Ishikawa (cell line): ENCODE measurements at regions not wholly inside any gene's neighbourhood (a gene's known extent, or its start where the extent isn't known, plus 50 kb on each side); places are given as distances from the start of the nearest gene placed in this dataset.

ENCODE experiments used
- CEBPB ChIP-seq: IDR thresholded peaks from 2 replicates; pipeline ENCODE4 v1.6.1; 2012
- CREB1 ChIP-seq: IDR thresholded peaks from 2 replicates; pipeline ENCODE4 v1.6.1; 2012; ENCODE audit warnings: low read depth
- EGR1 ChIP-seq: IDR thresholded peaks from 2 replicates; pipeline ENCODE4 v1.6.1; 2012
- EP300 ChIP-seq: IDR thresholded peaks from 2 replicates; pipeline ENCODE4 v1.6.1; 2012; ENCODE audit warnings: borderline replicate concordance
- FOXM1 ChIP-seq: IDR thresholded peaks from 2 replicates; pipeline ENCODE4 v1.6.1; 2012; ENCODE audit warnings: low read depth, borderline replicate concordance
- MAX ChIP-seq: IDR thresholded peaks from 2 replicates; pipeline ENCODE4 v1.6.1; 2012
- NFIC ChIP-seq: IDR thresholded peaks from 2 replicates; pipeline ENCODE4 v1.6.1; 2012
- RAD21 ChIP-seq: IDR thresholded peaks from 2 replicates; pipeline ENCODE4 v1.6.1; 2012; ENCODE audit warnings: low read depth
- REST ChIP-seq: IDR thresholded peaks from 2 replicates; pipeline ENCODE4 v1.6.1; 2012; ENCODE audit warnings: low read depth, mild to moderate bottlenecking
- TAF1 ChIP-seq: IDR thresholded peaks from 2 replicates; pipeline ENCODE4 v1.6.1; 2012; ENCODE audit warnings: low read depth, mild to moderate bottlenecking
- TCF12 ChIP-seq: IDR thresholded peaks from 2 replicates; pipeline ENCODE4 v1.6.1; 2012; ENCODE audit warnings: low read depth
- TEAD4 ChIP-seq: IDR thresholded peaks from 2 replicates; pipeline ENCODE4 v1.6.1; 2012
- USF1 ChIP-seq: IDR thresholded peaks from 2 replicates; pipeline ENCODE4 v1.6.1; 2012
- YY1 ChIP-seq: IDR thresholded peaks from 2 replicates; pipeline ENCODE4 v1.6.1; 2012; ENCODE audit warnings: low read depth
- ZBTB7A ChIP-seq: IDR thresholded peaks from 2 replicates; pipeline ENCODE4 v1.6.1; 2012; ENCODE audit warnings: low read depth

- TF ChIP-seq USF1 (no peak), REST (no peak), YY1 (no peak), TEAD4 (no peak), TCF12 (no peak), CREB1 (no peak)
Measured at GRCh38 chr6:153962555-153962954, 76.5 kb upstream of the OPRM1 start.

- TF ChIP-seq REST: no peak
Measured at GRCh38 chr6:153960741-153961140, 78.3 kb upstream of the OPRM1 start.

GRCh38 chr6:153960281-153960680 lies 78.8 kb upstream of the OPRM1 start:
- TF ChIP-seq YY1 (no peak), EP300 (no peak), TCF12 (no peak), CEBPB (no peak), REST (no peak), RAD21 (no peak), EGR1 (no peak), MAX (no peak), CREB1 (no peak), NFIC (no peak), TAF1 (no peak), FOXM1 (no peak), USF1 (no peak), ZBTB7A (no peak), TEAD4 (no peak)

GRCh38 chr6:153959276-153959675 lies 79.8 kb upstream of the OPRM1 start:
- no peak for TF ChIP-seq TAF1
- no peak for TF ChIP-seq TCF12
- no peak for TF ChIP-seq RAD21
- TF ChIP-seq ZBTB7A: no peak
- no peak for TF ChIP-seq NFIC
- TF ChIP-seq REST: no peak
- no peak for TF ChIP-seq USF1
- no peak for TF ChIP-seq EGR1
